ENCODE measurements at regions not wholly inside any gene's neighbourhood (a gene's known extent, or its start where the extent isn't known, plus 50 kb on each side); places are given as distances from the start of the nearest gene placed in this dataset.
"Not testable (repeated sequence)": the region's sequence is repeated elsewhere in the genome, so short reads cannot be mapped to it uniquely, and the experiment has no call there.

- no peak for DNase-seq (ENCODE audit: extremely low spot score in 2 of 2)
- Histone ChIP-seq H3K27ac (peak overlapping the region; percentile 44), H3K9me3 (no peaks in the 10 kb centered on the region), H3K4me1 (peaks cover 57% of the 10 kb centered on the region), H3K27me3 (no peaks in the 10 kb centered on the region), H3K36me3 (no peaks in the 10 kb centered on the region), H3K4me3 (no peak overlapping the region)
- TF ChIP-seq POLR2A (IDR thresholded peaks at IDR 0.05) (no peak), CTCF (IDR thresholded peaks at IDR 0.05) (no peak), POLR2AphosphoS5 (IDR thresholded peaks at IDR 0.05; ENCODE audit: insufficient read depth in 1 of 2, low read depth in 1 of 2) (no peak)
- intact Hi-C loops (cut with DNase I), result no loop called here
Observed at GRCh38 chr20:53655625-53656292, 62.1 kb upstream of the ZNF217 start.

DNA sequence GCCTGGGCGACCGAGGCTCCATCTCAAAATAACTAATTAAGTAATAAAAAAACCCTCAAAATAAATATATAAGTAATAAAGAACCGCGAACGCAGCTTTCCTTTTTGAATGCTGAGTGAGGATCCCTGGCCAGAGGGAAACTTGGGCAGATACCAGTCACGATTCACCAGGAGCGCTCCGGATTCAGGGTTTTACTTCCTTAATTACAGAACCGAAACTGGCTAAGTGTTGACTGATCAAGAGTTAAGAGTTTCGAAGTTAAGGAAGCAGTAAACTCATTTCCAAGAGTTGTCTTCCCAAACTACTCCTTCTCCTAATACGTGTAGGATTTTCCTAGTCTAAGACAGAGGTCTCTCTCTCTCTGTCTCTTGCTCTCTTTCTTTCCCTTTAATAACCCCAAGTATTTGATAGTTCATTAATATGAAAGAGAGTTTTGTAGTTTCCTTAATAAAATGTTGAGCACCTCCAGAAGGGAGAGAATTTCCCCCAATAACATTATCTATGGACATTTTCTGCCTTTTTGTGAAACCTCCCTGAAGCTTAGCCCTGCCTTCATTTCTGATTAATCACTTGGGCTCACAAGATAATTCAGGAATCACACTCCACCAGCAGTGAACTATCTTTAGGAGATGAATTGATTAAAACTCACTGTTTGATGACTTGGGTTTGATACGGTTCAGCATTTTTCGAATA lies 61.4 kb upstream of the ZNF217 start:
- intact Hi-C loops (cut with DNase I), result no loop called here
- Histone ChIP-seq H3K36me3 (no peaks in the 10 kb centered on the region), H3K27me3 (no peaks in the 10 kb centered on the region), H3K9me3 (no peaks in the 10 kb centered on the region), H3K4me3 (no peak overlapping the region), H3K4me1 (peaks cover 50% of the 10 kb centered on the region), H3K27ac (peak overlapping the region; percentile 34)
- DNase-seq (ENCODE audit: extremely low spot score in 2 of 2), result no peak
- no peak for TF ChIP-seq CTCF (IDR thresholded peaks at IDR 0.05)
- TF ChIP-seq POLR2AphosphoS5 (IDR thresholded peaks at IDR 0.05; ENCODE audit: insufficient read depth in 1 of 2, low read depth in 1 of 2), result no peak
- no peak for TF ChIP-seq POLR2A (IDR thresholded peaks at IDR 0.05)

GRCh38 chr20:53654521-53654920 lies 60.9 kb upstream of the ZNF217 start:
- H3K36me3 ChIP-seq; H3K4me3 ChIP-seq; intact Hi-C loops (cut with DNase I); H3K27me3 ChIP-seq; DNase-seq (ENCODE audit: extremely low spot score in 2 of 2); H3K9me3 ChIP-seq: not testable (repeated sequence)
- Histone ChIP-seq H3K4me1 (peaks cover 45% of the 10 kb centered on the region), H3K27ac (peak overlapping the region; percentile 34)

DNA sequence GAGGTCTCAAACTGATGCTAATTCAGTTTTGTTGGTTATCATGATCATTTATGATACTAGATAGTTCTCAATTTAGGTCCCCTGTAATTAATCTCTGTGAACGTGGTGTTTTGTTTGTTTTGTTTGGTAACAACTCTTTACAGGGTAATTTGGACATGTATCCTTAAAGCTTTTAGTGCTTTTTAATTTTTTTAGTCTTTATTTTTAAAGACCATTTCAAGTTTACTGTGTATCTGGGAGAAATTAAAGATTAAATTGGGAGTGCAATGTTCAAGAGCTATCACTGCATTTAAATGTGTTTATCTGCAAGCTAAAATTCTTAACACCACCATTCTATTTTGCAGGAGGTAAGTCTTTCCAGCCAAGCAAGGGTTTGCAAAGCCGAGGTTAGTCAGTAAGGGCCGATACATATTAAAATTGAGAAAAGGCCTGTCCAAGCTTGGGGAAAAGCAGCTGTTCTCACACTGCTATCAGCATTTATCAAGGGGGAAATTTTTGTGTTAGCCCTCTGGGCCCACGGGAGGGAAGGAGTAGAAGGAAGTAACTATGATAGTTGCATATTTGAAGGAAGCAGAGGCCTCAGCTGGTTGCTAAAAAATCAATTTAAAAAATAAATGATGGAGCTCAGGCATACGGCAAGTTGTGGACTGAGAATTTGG lies 59.3 kb upstream of the ZNF217 start:
- Histone ChIP-seq H3K4me3 (no peak overlapping the region), H3K4me1 (peaks cover 39% of the 10 kb centered on the region), H3K9me3 (no peaks in the 10 kb centered on the region), H3K27me3 (no peaks in the 10 kb centered on the region), H3K36me3 (no peaks in the 10 kb centered on the region), H3K27ac (peak overlapping the region; percentile 50)
- no peak for TF ChIP-seq POLR2AphosphoS5 (IDR thresholded peaks at IDR 0.05; ENCODE audit: insufficient read depth in 1 of 2, low read depth in 1 of 2)
- TF ChIP-seq POLR2A (IDR thresholded peaks at IDR 0.05), result no peak
- no peak for TF ChIP-seq CTCF (IDR thresholded peaks at IDR 0.05)
- intact Hi-C loops (cut with DNase I), result no loop called here
- no peak for DNase-seq (ENCODE audit: extremely low spot score in 2 of 2)

GRCh38 chr20:53652090-53652858 lies 58.6 kb upstream of the ZNF217 start:
- peak overlapping the region; percentile 50 for H3K27ac ChIP-seq
- TF ChIP-seq POLR2AphosphoS5 (IDR thresholded peaks at IDR 0.05; ENCODE audit: insufficient read depth in 1 of 2, low read depth in 1 of 2) (peak in 1 of 2 donors; percentile 37), CTCF (IDR thresholded peaks at IDR 0.05) (no peak)
- intact Hi-C loops (cut with DNase I), result no loop called here

GRCh38 chr20:53649493-53649892 lies 55.9 kb upstream of the ZNF217 start:
- H3K27me3 ChIP-seq; H3K4me3 ChIP-seq; H3K36me3 ChIP-seq; H3K9me3 ChIP-seq; DNase-seq (ENCODE audit: extremely low spot score in 2 of 2); intact Hi-C loops (cut with DNase I); H3K27ac ChIP-seq: not testable (repeated sequence)
- H3K4me1 ChIP-seq, result peaks cover 17% of the 10 kb centered on the region

More at GRCh38 chr20:53652090-53652858, 58.6 kb upstream of the ZNF217 start:
- H3K9me3 ChIP-seq, result no peaks in the 10 kb centered on the region
- peaks cover 32% of the 10 kb centered on the region for H3K4me1 ChIP-seq
- H3K27me3 ChIP-seq, result no peaks in the 10 kb centered on the region
- H3K36me3 ChIP-seq, result no peaks in the 10 kb centered on the region
- no peak overlapping the region for H3K4me3 ChIP-seq
- DNase-seq (ENCODE audit: extremely low spot score in 2 of 2), result no peak

Measured in vagina (tissue), 2 donors.